NCI-H1105 treated with DMSO at 0.1 percent for 48 hours (cell line): ENCODE measurements at regions not wholly inside any gene's neighbourhood (a gene's known extent, or its start where the extent isn't known, plus 50 kb on each side); places are given as distances from the start of the nearest gene placed in this dataset.

Experiments used
- DNase-seq: peaks from one replicate; lab custom pipeline; 2025; lab: John Stamatoyannopoulos, UW

DNA sequence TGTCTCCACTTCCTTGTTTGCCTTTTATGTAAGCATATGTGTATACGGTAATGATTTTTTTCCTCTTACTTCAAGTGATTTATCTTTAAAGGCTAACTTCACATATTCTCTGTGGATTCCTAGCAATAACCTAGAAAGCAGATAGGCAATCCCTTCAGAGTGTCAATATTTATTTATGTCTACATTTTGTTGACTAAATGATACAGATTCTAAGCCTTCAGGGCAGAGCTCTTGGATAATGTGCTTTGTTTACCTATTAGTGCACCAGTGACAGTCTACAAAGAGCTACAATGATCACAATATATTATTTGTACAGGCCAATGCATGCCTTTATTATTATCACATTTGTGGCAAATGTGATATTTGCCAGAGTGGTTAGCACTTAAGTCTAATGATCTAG is 406.2 kb downstream of the EFNB2 start:
- peak; percentile 66 for DNase-seq

DNA sequence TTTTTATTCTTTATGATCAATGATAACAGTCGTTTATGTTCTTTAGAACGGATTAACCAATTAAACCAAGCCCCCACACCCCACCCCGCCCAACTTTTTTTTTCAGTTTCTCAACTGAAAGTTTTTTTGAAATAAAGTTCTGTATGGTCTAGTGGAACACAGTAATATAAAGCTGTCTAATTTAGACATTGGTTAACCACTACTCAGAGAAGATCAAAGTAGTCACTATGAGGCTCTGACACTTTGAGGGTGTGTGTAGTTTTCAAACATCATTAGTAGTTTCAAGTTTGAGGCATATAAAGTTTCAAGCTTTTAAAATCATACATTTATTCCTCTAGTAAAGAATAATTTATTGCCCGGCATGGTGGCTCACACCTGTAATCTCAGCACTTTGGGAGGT is 413.2 kb downstream of the EFNB2 start:
- DNase-seq, result no peak

DNA sequence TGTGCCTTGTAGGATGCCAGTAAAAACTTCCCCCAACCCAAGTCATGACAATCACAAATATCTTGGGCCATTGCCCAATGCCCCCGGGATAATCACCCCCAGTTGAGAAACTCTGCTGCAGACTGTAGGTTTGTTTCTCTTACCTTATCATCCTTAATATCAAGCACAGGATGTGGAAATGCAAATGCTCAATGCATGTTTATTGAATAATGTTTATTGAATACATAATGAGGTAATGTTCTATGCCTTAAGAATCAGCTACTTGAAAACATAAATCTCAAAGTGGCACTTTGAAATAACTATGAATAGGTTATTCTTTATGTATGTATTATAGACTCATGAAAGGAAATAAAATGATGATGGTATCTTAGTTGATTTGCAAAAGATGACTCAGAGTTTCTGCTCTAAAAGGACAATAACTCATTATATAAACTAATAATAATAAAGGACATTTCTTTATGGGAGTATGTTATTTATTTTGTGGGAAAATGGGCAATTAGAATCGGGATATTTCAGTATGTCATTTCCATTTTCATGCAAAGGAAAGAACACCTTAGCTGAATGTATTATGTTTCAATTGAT is 414.2 kb downstream of the EFNB2 start:
- no peak for DNase-seq

DNA sequence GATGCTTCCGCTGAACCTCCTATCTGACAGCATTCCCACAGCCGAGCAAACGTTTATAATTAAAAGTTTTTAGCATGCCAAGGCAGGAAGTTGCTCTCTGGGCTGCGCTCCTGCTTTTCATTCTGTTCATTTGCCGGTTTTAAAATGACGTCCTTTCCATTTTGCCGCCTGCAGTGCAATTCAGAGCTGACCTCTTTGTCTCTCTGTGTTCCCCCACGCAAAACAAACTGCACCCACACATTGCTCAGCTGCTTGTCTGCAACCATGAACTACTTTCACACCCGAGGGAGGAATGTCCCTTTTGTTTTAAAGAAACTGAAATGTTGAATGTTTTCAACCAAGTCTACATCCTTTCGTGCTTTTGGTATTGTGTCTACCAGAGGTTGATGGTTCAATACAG is 416.5 kb downstream of the EFNB2 start:
- no peak for DNase-seq

- no peak for DNase-seq
Measured at GRCh38 chr13:106118050-106118449, 417.4 kb downstream of the EFNB2 start.

- DNase-seq, result no peak
Measured at GRCh38 chr13:106117640-106118039, 417.8 kb downstream of the EFNB2 start.

- no peak for DNase-seq
Measured at GRCh38 chr13:106117035-106117434, 418.4 kb downstream of the EFNB2 start.

DNA sequence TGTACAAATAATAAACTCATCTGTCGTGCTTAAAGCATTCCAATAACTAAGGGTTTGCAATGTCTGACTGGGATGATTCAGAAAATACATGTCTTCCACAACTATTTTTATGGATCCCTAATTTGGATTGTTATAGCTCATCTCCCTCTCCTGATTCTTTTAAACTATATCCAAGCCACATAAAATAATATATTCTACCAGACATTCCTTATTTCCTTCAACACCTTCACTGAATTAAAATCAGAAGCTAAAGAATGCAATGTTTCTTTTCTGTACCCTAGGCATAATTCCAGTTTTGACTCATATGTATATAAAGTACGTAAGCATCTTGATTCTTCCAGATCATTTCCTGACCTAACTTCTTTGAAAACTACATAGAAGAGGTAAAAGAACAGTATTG is 420.4 kb downstream of the EFNB2 start:
- DNase-seq, result no peak

- no peak for DNase-seq
Measured at GRCh38 chr13:106113796-106114195, 421.7 kb downstream of the EFNB2 start.

DNA sequence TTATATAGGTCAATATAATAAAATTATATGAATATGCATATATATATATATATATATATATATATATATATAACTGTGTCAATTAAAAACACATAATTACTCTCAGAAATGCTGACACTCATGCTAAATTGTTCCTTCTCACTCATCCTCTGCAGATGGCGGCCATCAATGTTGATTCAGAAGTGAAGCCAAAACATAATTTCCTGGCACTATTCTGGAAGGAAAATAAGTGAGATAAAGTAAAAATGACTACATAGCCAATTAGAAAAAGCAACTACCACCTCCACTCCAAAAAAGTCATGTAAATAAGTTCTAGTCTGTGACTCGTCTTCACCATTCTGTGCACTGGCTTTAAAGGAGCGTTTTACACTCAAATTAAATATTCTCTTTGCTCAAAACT is 423.3 kb downstream of the EFNB2 start:
- DNase-seq, result no peak

DNA sequence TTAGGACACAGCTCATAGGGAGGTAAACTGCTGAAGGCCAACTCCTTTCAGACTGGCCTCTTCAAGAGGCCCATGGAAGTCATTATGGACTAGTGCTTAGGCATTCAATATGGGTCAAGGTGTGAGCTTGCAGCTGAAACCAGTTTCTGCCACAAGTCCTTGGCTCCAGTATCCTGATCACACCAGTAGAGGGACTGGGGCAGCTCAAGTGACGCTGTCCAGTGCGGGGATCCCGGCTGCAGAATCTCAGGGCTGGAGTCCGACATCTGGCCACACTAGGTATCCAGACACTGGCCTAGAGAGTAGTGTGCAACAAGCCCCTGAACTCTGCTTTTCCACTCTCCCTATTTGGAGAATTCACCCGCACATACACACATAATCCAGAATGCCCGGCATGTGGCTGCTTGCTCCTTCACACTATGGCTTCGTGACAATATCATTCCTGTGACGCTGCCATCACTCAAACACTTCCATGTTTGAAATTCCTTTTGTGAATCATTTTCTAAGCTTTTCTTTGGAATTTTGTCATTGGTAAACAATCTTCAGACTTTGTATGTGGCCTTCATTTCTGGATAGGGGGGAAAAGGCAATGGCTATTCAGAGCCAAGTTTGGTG is 425.1 kb downstream of the EFNB2 start:
- no peak for DNase-seq

DNA sequence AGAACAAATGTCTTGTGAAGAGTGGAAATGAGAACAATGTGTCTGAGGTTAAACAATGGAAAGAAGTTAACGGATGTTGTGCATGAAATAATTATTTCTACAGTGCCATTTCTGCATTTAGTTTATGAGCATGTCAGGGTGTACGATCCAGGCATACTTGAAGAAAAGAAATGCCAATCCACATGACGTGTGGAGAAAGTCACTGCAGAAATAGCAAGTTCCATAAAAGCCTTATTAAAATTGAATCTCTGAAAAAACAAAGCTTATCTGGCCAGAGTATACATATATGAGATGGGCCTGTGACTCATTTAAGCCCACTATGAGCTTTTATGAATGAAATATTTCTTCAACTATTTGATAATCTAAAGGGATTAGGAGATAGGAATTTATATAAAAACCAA is 426.1 kb downstream of the EFNB2 start:
- DNase-seq, result no peak

DNA sequence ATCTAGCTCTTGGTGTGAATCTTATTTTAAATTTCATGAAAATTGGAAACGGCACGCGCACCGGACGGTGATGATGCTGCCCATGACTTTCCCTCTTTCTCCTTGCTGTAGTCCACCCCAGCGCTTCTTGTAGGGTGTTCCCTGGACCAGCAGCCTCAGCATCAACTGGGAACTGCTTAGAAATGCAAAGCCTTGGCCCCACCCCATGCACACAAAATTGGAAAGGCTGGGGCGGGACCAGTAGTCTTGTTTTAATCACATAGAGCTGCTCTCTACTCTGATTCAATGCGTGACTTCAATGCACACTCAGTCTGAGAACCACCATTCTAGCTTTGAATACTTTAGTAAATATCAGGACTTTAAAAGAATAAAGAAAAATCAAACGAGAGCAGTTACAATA is 427.1 kb downstream of the EFNB2 start:
- no peak for DNase-seq

GRCh38 chr13:106107061-106107460 is 428.4 kb downstream of the EFNB2 start:
- DNase-seq, result no peak

GRCh38 chr13:106105153-106105552 is 430.3 kb downstream of the EFNB2 start:
- DNase-seq, result no peak

- no peak for DNase-seq
Measured at GRCh38 chr13:106104281-106104901, 431.1 kb downstream of the EFNB2 start.

DNA sequence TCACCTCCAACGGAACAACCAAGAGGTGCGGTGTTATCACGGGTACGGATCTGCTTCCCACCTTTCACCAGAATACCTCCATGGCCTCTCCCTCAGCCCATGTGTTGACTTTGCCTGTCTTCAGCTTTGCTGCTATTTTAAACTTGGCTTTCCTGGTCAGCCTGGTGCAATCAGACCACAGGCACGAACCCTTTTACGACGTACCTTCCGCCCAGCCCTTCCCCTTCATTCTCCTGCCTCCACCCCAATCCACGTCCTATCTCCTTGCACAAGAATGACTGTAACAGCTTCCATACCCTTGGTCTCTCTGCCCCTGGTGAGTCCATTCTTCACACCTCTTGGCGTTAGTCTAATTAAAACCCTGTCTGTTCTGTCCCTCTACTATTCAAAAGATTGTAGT is 431.7 kb downstream of the EFNB2 start:
- DNase-seq, result no peak

- DNase-seq, result no peak
Measured at GRCh38 chr13:106102786-106103185, 432.7 kb downstream of the EFNB2 start.

- DNase-seq, result no peak
Measured at GRCh38 chr13:106101201-106101600, 434.3 kb downstream of the EFNB2 start.

- DNase-seq, result no peak
Measured at GRCh38 chr13:106100171-106100919, 435.1 kb downstream of the EFNB2 start.

- DNase-seq, result no peak
Measured at GRCh38 chr13:106099765-106100164, 435.7 kb downstream of the EFNB2 start.

- DNase-seq, result no peak
Measured at GRCh38 chr13:106098778-106099177, 436.7 kb downstream of the EFNB2 start.

GRCh38 chr13:106096661-106097092 is 438.8 kb downstream of the EFNB2 start:
- no peak for DNase-seq
